ENCODE measurements at regions not wholly inside any gene's neighbourhood (a gene's known extent, or its start where the extent isn't known, plus 50 kb on each side); places are given as distances from the start of the nearest gene placed in this dataset.
"Not testable (repeated sequence)": the region's sequence is repeated elsewhere in the genome, so short reads cannot be mapped to it uniquely, and the experiment has no call there.

- FAIRE-seq, result no peak
These were observed 407.5 kb upstream of the KLHL4 start for GRCh38 chrX:87110142-87110541.

- FAIRE-seq, result no peak
These were observed 376.7 kb upstream of the KLHL4 start for GRCh38 chrX:87140800-87141483.

GRCh38 chrX:87160435-87161010 lies 357.1 kb upstream of the KLHL4 start:
- no peak for FAIRE-seq

GRCh38 chrX:87167841-87168240 lies 349.8 kb upstream of the KLHL4 start:
- no peak for FAIRE-seq

- not testable (repeated sequence) for FAIRE-seq
These were observed 339.6 kb upstream of the KLHL4 start for GRCh38 chrX:87178009-87178408.
